ENCODE measurements at regions not wholly inside any gene's neighbourhood (a gene's known extent, or its start where the extent isn't known, plus 50 kb on each side); places are given as distances from the start of the nearest gene placed in this dataset.

DNA sequence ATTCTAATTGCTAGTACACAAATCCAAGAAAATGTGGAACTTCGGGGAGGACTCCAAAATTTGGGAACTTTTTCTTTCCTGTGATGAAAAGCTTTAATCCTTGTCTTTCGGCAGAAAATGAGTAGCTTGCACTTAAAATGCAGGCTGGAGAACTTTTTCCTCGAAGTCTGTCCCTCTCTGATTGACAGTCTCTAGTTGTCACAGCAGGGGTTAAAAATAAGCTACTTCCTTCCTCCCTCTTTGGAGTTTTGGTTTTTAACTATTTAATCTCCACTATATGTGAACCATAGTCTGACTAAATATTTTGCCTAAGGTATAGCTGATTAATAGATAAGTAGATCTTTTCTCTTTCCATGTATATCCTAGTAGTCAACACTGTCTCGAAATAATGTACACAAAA lies 66.8 kb upstream of the MBOAT1 start:
- BruUV-seq (replicated peaks) = no TSS peak
- intact Hi-C loops (cut with micrococcal nuclease; ENCODE audit: unreplicated experiment) = loop anchor here (5.0 kb wide), 1 partner anchor 187 kb away; no protein-coding TSS in a partner anchor
- Histone ChIP-seq H3K79me2 (ENCODE audit: low read depth) (no peaks in the 10 kb centered on the region), H3K4me2 (no peak overlapping the region), H3F3A (ENCODE audit: insufficient read depth, low read depth) (no peaks in the 10 kb centered on the region), H3K36me3 (ENCODE audit: low read depth) (no peaks in the 10 kb centered on the region), H3K4me3 (no peak overlapping the region), H3K27ac (no peak overlapping the region), H2AFZ (no peak overlapping the region), H3K9me3 (ENCODE audit: insufficient read depth, low read depth) (no peaks in the 10 kb centered on the region), H3K4me1 (replicated peaks; ENCODE audit: insufficient read depth) (no peaks in the 10 kb centered on the region), H3K9me2 (ENCODE audit: insufficient read depth) (no peaks in the 10 kb centered on the region), H3K27me3 (ENCODE audit: insufficient read depth, low read depth) (no peaks in the 10 kb centered on the region), H4K20me1 (ENCODE audit: insufficient read depth) (no peaks in the 10 kb centered on the region)
- POLR2A ChIA-PET (ENCODE audit: unreplicated experiment) = no interaction called here
- TF ChIP-seq, protein P1, sequence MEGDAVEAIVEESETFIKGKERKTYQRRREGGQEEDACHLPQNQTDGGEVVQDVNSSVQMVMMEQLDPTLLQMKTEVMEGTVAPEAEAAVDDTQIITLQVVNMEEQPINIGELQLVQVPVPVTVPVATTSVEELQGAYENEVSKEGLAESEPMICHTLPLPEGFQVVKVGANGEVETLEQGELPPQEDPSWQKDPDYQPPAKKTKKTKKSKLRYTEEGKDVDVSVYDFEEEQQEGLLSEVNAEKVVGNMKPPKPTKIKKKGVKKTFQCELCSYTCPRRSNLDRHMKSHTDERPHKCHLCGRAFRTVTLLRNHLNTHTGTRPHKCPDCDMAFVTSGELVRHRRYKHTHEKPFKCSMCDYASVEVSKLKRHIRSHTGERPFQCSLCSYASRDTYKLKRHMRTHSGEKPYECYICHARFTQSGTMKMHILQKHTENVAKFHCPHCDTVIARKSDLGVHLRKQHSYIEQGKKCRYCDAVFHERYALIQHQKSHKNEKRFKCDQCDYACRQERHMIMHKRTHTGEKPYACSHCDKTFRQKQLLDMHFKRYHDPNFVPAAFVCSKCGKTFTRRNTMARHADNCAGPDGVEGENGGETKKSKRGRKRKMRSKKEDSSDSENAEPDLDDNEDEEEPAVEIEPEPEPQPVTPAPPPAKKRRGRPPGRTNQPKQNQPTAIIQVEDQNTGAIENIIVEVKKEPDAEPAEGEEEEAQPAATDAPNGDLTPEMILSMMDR (conservative IDR thresholded peaks at IDR 0.05) = no peak
- TF ChIP-seq EZH2 (IDR thresholded peaks at IDR 0.05; ENCODE audit: low read depth) = no peak
- no peak for DNase-seq
- CTCF ChIA-PET = interaction anchor here (0.6 kb wide), 1 partner anchor 947 kb away, joined by 3 read pairs; no protein-coding TSS in a partner anchor

DNA sequence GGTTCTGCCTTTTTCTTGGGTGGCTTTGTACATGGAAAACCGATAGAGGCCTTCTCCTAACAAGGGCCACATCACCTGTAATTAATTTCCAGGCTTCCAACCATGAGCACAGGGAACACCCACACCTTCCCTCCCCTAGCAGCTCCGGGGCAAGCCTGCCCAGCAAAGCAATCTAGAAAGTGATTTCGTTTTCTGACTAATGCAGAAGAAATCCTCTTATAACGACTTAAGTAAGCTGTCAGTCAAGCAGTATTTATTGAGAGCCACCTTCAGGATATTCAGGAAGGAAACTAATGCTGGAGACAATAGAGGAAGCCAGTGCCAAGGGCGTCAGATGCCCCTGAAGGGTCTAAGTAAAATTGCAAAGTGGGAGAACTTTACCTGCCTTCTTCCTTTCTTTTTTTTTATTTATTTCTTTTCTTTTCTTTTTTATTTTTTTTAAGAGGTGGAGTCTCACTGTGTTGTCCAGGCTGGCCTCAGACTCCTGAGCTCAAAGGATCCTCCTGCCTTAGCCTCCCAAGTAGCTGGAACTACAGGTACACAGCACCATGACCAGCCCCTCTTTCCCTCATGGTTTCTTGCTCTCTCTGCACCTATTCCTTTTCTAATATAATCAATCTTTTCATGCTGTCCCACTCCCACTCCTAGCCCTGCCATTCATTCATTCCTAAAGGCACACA lies 67.5 kb upstream of the MBOAT1 start:
- H3K9me2 ChIP-seq (ENCODE audit: insufficient read depth) = no peaks in the 10 kb centered on the region

DNA sequence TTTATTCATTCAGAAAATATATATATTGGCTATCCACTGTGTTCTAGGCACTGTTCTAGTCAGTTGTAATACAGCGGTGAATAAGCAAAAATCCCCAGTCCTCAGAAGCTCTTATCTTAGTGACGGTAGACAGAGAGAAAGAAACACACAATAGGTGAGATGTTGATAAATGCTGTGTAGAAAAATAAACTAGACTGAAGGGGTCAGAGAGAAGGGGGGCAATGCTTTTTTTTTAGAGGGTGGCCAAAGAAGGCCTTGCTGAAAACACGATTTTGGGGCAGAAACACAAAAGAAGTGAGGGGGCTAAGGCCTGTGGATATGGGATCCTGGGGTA lies 68.0 kb upstream of the MBOAT1 start:
- Histone ChIP-seq H2AFZ (no peak overlapping the region), H3K36me3 (ENCODE audit: low read depth) (no peaks in the 10 kb centered on the region), H3K27me3 (ENCODE audit: insufficient read depth, low read depth) (no peaks in the 10 kb centered on the region), H3K27ac (no peak overlapping the region), H3K9me3 (ENCODE audit: insufficient read depth, low read depth) (no peaks in the 10 kb centered on the region), H3K4me1 (replicated peaks; ENCODE audit: insufficient read depth) (no peaks in the 10 kb centered on the region), H4K20me1 (ENCODE audit: insufficient read depth) (no peaks in the 10 kb centered on the region), H3K4me2 (no peak overlapping the region), H3K79me2 (ENCODE audit: low read depth) (no peaks in the 10 kb centered on the region), H3K4me3 (no peak overlapping the region), H3F3A (ENCODE audit: insufficient read depth, low read depth) (no peaks in the 10 kb centered on the region), H3K9me2 (ENCODE audit: insufficient read depth) (no peaks in the 10 kb centered on the region)
- BruUV-seq (replicated peaks) = no TSS peak
- ChIA-PET CTCF (no interaction called here), POLR2A (ENCODE audit: unreplicated experiment) (no interaction called here)
- intact Hi-C loops (cut with micrococcal nuclease; ENCODE audit: unreplicated experiment) = no loop called here
- no peak for TF ChIP-seq EZH2 (IDR thresholded peaks at IDR 0.05; ENCODE audit: low read depth)
- TF ChIP-seq, protein P1 (conservative IDR thresholded peaks at IDR 0.05) = no peak
- DNase-seq = no peak

More for the DNA sequence above, 67.5 kb upstream of the MBOAT1 start:
- Histone ChIP-seq H3K36me3 (ENCODE audit: low read depth) (no peaks in the 10 kb centered on the region), H3F3A (ENCODE audit: insufficient read depth, low read depth) (no peaks in the 10 kb centered on the region), H3K4me1 (replicated peaks; ENCODE audit: insufficient read depth) (no peaks in the 10 kb centered on the region), H4K20me1 (ENCODE audit: insufficient read depth) (no peaks in the 10 kb centered on the region), H3K27me3 (ENCODE audit: insufficient read depth, low read depth) (no peaks in the 10 kb centered on the region), H3K9me3 (ENCODE audit: insufficient read depth, low read depth) (no peaks in the 10 kb centered on the region), H3K79me2 (ENCODE audit: low read depth) (no peaks in the 10 kb centered on the region), H3K4me3 (no peak overlapping the region), H3K27ac (no peak overlapping the region), H2AFZ (no peak overlapping the region), H3K4me2 (no peak overlapping the region)
- ChIA-PET CTCF (interaction anchor here (0.6 kb wide), 1 partner anchor 947 kb away, joined by 3 read pairs; no protein-coding TSS in a partner anchor), POLR2A (ENCODE audit: unreplicated experiment) (no interaction called here)
- intact Hi-C loops (cut with micrococcal nuclease; ENCODE audit: unreplicated experiment) = loop anchor here (5.0 kb wide), 1 partner anchor 187 kb away; no protein-coding TSS in a partner anchor
- no TSS peak for BruUV-seq (replicated peaks)
- TF ChIP-seq, protein P1 (conservative IDR thresholded peaks at IDR 0.05) = no peak
- TF ChIP-seq EZH2 (IDR thresholded peaks at IDR 0.05; ENCODE audit: low read depth) = no peak
- peak; percentile 24 to 42 for DNase-seq
